ENCODE measurements at regions not wholly inside any gene's neighbourhood (a gene's known extent, or its start where the extent isn't known, plus 50 kb on each side); places are given as distances from the start of the nearest gene placed in this dataset.
"Not testable (repeated sequence)": the region's sequence is repeated elsewhere in the genome, so short reads cannot be mapped to it uniquely, and the experiment has no call there.

DNA sequence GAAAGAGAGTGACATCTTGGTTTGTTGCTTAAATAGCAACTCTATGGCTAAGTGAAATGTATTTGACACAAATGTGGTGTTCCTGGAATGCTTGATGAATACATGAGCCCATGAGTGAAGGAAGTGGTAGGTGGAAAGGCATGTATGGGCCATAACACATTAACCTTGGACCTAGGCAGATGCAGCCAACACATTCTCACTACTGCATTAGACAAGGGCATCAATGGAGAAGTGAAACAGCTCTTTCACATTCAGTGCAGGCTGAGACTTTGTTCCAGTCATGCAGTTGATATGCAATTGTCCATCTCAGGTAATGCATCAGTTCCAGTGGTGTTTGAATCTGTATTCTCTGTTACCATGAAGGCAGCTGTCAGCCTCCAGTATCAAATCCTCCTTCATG is 133.6 kb downstream of the HS3ST3B1 start:
- H3K9me3 ChIP-seq (ENCODE audit: severe bottlenecking), result no peaks in the 10 kb centered on the region
- no peak for ATAC-seq (ENCODE audit: low read depth)
- no peaks in the 10 kb centered on the region for H3K36me3 ChIP-seq (ENCODE audit: low read depth)
- no peaks in the 10 kb centered on the region for H3K27me3 ChIP-seq (ENCODE audit: insufficient read depth, poor library complexity, severe bottlenecking)
- no peaks in the 10 kb centered on the region for H3K4me1 ChIP-seq (ENCODE audit: insufficient read depth, poor library complexity, severe bottlenecking)
- no peak overlapping the region for H3K4me3 ChIP-seq (ENCODE audit: severe bottlenecking)
- TF ChIP-seq, protein P1, sequence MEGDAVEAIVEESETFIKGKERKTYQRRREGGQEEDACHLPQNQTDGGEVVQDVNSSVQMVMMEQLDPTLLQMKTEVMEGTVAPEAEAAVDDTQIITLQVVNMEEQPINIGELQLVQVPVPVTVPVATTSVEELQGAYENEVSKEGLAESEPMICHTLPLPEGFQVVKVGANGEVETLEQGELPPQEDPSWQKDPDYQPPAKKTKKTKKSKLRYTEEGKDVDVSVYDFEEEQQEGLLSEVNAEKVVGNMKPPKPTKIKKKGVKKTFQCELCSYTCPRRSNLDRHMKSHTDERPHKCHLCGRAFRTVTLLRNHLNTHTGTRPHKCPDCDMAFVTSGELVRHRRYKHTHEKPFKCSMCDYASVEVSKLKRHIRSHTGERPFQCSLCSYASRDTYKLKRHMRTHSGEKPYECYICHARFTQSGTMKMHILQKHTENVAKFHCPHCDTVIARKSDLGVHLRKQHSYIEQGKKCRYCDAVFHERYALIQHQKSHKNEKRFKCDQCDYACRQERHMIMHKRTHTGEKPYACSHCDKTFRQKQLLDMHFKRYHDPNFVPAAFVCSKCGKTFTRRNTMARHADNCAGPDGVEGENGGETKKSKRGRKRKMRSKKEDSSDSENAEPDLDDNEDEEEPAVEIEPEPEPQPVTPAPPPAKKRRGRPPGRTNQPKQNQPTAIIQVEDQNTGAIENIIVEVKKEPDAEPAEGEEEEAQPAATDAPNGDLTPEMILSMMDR (IDR thresholded peaks at IDR 0.05; ENCODE audit: poor library complexity, severe bottlenecking), result no peak
- H3K27ac ChIP-seq (ENCODE audit: poor library complexity, severe bottlenecking), result no peak overlapping the region
- no peak for DNase-seq (ENCODE audit: low spot score)

DNA sequence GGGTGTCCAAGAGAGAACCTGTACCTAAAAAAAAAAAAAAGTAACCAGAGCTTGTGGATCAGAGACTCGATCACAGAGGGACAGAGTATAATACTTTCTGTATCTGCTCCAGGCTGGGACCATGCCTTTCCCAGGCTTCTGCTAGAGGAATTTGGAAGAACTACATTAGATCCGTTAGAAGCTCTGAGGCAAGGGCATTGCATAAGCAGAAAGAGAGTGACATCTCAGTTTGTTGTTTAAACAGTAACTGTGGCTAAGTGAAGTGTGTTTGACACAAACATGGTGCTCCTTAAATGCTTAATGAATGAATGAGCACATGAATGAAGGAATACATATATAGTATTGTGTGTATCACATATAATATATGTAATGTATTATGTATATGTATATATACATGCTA is 131.2 kb downstream of the HS3ST3B1 start:
- TF ChIP-seq, protein P1 (IDR thresholded peaks at IDR 0.05; ENCODE audit: poor library complexity, severe bottlenecking), result no peak
- ATAC-seq (ENCODE audit: low read depth) (no peak), DNase-seq (ENCODE audit: low spot score) (no peak)
- H3K4me1 ChIP-seq (ENCODE audit: insufficient read depth, poor library complexity, severe bottlenecking), result no peaks in the 10 kb centered on the region
- no peak overlapping the region for H3K27ac ChIP-seq (ENCODE audit: poor library complexity, severe bottlenecking)
- no peaks in the 10 kb centered on the region for H3K27me3 ChIP-seq (ENCODE audit: insufficient read depth, poor library complexity, severe bottlenecking)
- no peaks in the 10 kb centered on the region for H3K9me3 ChIP-seq (ENCODE audit: severe bottlenecking)
- no peaks in the 10 kb centered on the region for H3K36me3 ChIP-seq (ENCODE audit: low read depth)
- H3K4me3 ChIP-seq (ENCODE audit: severe bottlenecking), result no peak overlapping the region

DNA sequence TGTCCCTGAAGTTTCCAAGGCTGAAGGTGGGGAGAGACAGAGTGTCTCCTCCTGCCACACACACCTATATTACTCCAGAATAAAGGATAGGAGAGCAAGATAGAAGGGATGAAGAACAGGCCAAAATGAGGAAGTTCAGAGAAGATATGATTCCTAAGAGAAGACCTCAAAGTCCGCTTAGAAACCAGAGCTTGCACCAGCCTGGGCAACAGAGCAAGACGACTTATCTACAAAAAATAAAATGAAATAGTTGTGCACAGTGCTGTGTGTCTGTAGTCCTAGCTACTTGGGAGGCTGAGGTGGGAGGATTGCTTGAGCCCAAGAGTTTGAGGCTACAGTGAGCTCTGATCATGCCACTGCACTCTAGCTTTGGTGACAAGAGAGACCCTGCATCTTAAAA is 128.2 kb downstream of the HS3ST3B1 start:
- Histone ChIP-seq H3K27me3 (ENCODE audit: insufficient read depth, poor library complexity, severe bottlenecking) (no peaks in the 10 kb centered on the region), H3K9me3 (ENCODE audit: severe bottlenecking) (no peaks in the 10 kb centered on the region), H3K4me1 (ENCODE audit: insufficient read depth, poor library complexity, severe bottlenecking) (no peaks in the 10 kb centered on the region), H3K27ac (ENCODE audit: poor library complexity, severe bottlenecking) (no peak overlapping the region), H3K4me3 (ENCODE audit: severe bottlenecking) (no peak overlapping the region), H3K36me3 (ENCODE audit: low read depth) (no peaks in the 10 kb centered on the region)
- ATAC-seq (ENCODE audit: low read depth) (no peak), DNase-seq (ENCODE audit: low spot score) (no peak)
- TF ChIP-seq, protein P1 (IDR thresholded peaks at IDR 0.05; ENCODE audit: poor library complexity, severe bottlenecking), result no peak

DNA sequence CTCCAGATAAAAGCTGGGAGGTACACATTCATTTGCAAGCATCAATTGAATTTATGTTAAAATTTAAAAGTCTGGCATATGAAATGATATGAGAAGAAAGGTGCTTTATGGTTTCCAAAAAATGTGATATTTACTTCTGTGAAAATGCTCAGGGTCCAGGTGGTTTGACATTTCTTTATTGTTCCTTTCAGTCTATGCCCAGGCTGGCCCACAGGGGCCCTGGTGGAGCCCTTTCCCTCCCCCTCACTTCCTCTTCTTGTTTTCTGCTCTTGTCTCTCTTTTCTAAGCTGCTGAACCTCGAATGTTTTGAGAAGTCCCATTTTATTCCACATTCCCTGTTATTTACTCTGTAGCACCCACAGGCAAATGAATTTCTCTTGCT is 127.8 kb downstream of the HS3ST3B1 start:
- Histone ChIP-seq H3K4me1 (ENCODE audit: insufficient read depth, poor library complexity, severe bottlenecking) (no peaks in the 10 kb centered on the region), H3K36me3 (ENCODE audit: low read depth) (no peaks in the 10 kb centered on the region), H3K27me3 (ENCODE audit: insufficient read depth, poor library complexity, severe bottlenecking) (no peaks in the 10 kb centered on the region), H3K9me3 (ENCODE audit: severe bottlenecking) (no peaks in the 10 kb centered on the region), H3K27ac (ENCODE audit: poor library complexity, severe bottlenecking) (no peak overlapping the region), H3K4me3 (ENCODE audit: severe bottlenecking) (no peak overlapping the region)
- ATAC-seq (ENCODE audit: low read depth), result no peak
- TF ChIP-seq, protein P1 (IDR thresholded peaks at IDR 0.05; ENCODE audit: poor library complexity, severe bottlenecking), result no peak
- no peak for DNase-seq (ENCODE audit: low spot score)

DNA sequence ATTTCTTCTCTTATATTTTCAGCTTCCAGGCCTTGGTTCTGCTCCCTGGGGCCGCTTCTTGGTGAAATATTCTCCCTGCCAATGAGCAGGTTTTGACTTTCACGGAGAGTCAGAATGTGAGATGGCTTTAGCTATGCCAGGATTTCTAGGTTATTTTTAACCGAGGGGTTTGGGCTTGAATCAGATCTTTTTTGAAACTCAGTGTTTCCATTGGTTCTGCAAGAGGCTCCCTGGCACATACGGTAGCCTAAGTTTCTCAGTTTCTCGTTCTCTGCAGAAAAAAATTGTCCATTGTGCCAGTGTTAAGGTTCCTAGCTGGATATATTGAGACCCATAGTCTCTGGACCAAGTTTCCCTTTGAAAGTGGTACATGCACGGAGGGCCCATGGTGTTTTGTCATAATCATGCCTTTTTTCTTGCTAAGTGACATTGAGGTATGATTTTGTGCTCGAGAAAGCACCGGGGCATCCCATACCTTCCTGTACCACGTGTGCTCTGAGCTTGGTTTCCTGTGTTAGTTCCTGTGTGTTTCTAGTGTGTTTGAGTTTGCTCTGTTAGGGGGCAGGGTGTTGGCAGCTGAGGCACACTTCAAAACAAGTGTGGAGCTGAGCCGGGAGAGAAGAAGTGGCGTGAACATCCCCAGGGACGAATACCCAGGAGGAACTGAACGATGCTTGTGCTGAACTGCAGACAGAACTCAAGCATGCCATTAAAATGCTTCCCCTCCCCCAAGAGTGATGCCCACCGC is 127.2 kb downstream of the HS3ST3B1 start:
- Histone ChIP-seq H3K27ac (ENCODE audit: poor library complexity, severe bottlenecking) (no peak overlapping the region), H3K4me1 (ENCODE audit: insufficient read depth, poor library complexity, severe bottlenecking) (no peaks in the 10 kb centered on the region), H3K4me3 (ENCODE audit: severe bottlenecking) (no peak overlapping the region), H3K9me3 (ENCODE audit: severe bottlenecking) (no peaks in the 10 kb centered on the region), H3K27me3 (ENCODE audit: insufficient read depth, poor library complexity, severe bottlenecking) (no peaks in the 10 kb centered on the region), H3K36me3 (ENCODE audit: low read depth) (no peaks in the 10 kb centered on the region)
- TF ChIP-seq, protein P1 (IDR thresholded peaks at IDR 0.05; ENCODE audit: poor library complexity, severe bottlenecking), result no peak
- no peak for DNase-seq (ENCODE audit: low spot score)
- ATAC-seq (ENCODE audit: low read depth), result no peak

DNA sequence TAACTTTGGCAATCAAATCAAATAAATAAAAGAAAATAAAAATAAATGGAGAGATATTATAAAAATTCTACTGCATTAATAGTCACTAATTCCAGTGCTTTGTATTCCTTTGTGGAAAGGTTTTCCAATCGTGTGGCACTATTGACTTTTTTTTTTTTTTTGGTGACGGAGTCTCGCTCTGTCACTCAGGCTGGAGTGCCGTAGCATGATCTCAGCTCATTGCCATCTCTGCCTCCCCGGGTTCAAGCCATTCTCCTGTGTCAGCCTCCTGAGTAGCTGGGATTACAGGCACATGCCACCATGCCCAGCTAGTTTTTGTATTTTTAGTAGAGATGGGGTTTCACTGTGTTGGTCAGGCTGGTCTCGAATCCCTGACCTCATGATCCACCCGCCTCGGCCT is 122.3 kb downstream of the HS3ST3B1 start:
- ATAC-seq (ENCODE audit: low read depth); H3K4me1 ChIP-seq (ENCODE audit: insufficient read depth, poor library complexity, severe bottlenecking); H3K36me3 ChIP-seq (ENCODE audit: low read depth); H3K9me3 ChIP-seq (ENCODE audit: severe bottlenecking); H3K27me3 ChIP-seq (ENCODE audit: insufficient read depth, poor library complexity, severe bottlenecking); H3K4me3 ChIP-seq (ENCODE audit: severe bottlenecking); H3K27ac ChIP-seq (ENCODE audit: poor library complexity, severe bottlenecking); DNase-seq (ENCODE audit: low spot score): not testable (repeated sequence)

All from RWPE2 (cell line).